GDM1 (cell line): ENCODE measurements at regions not wholly inside any gene's neighbourhood (a gene's known extent, or its start where the extent isn't known, plus 50 kb on each side); places are given as distances from the start of the nearest gene placed in this dataset.
A peak's percentile ranks its signal among the peaks of the same experiment; 100 is the strongest.

Experiments used
- DNase-seq: peaks from one replicate; lab custom pipeline; 2025; lab: John Stamatoyannopoulos, UW

DNA sequence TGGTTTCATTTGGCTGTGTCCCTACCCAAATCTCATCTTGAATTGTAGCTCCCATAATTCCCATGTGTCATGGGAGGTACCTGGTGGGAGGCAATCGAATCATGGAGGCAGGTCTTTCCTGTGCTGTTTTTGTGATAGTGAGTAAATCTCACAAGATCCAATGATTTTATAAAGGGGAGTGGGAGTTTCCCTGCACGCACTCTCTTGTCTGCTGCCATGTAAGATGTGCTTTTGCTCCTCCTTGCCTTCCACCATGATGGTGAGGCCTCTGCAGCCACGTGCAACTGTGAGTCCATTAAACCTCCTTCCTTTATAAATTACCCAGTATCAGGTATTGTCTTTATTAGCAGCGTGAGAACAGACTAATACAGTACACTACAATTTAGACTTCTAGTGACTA, 67.5 kb upstream of the LINC01488 start:
- DNase-seq = no peak

DNA sequence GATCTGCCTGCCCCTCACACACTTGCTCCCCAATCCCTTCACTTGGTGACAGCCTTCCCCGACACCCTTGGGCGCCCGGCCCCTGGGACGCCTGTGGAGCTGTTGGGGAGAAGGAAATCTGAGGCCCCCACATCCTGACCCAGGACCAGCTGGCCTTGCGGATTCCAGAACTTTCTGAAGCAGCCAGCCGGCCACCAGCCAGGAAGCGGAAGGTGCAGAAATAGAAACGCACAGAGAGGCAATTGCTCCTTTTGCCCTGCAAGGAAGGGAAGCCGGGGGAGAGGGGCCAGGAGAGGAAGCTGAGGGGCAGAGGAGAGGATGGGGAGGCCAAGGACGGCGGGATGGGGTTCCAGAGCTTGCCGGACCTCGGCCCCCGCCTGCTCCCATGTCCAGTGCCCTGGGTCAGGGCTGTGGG, 66.7 kb upstream of the LINC01488 start:
- no peak for DNase-seq

DNA sequence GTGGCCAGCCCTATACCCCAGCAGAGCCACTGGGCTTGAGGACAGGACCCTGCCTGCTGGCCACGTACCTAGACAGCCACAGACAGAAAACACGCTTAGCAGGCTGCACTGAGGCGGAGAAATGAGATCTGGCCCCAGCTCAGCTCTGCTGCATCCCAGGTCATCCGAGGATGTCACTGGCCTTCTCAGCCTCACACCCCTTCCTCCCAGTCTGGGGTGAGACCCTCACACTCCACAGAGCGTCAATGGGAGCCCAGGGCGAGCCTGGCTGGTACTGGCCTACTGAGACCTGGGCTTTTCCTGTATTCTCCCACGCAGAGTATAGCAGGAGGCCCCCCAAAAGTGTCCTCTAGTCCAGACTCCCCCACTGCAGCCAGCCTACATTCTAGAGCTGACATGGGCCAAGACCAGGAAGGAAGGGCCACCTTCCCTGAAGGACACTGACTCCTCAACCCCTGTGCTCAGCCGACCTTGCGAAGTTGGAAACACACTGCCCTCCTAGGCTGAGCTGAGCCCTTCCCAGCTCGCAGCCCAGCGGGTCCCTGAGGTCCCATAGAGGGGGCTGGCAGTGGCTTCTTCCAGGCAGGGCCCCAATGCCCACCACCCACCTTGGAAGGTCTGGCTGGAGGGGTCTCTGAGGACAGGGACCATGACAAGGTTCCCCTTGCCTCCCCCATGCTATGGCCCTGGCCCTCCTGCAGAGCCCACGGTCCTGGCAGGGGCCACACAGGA, 65.9 kb upstream of the LINC01488 start:
- no peak for DNase-seq

DNA sequence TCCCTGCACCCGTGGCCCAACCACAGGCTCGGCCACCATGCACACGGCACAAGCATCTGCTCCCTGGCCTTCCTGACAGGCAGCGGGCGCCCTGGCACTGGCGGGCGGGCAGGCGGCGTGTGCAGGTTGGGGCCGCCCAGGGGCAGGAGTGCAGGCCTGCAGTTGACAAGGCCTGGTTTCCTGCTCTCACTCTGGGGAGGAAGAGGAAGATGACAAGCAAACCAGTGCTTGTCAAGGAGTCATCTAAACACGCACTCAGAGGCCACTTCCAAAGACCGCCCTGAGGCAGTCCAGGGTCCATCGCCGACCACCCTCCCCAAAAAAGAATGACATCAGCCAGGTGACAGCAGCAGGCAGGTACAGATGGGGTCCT, 65.3 kb upstream of the LINC01488 start:
- DNase-seq = peak; percentile 81

- no peak for DNase-seq
Measured at GRCh38 chr11:69416762-69417698, 64.4 kb upstream of the LINC01488 start.

GRCh38 chr11:69417699-69418085, 63.8 kb upstream of the LINC01488 start:
- no peak for DNase-seq

GRCh38 chr11:69418576-69419296, 62.7 kb upstream of the LINC01488 start:
- DNase-seq = no peak

GRCh38 chr11:69419662-69420395, 61.6 kb upstream of the LINC01488 start:
- no peak for DNase-seq

GRCh38 chr11:69422645-69423044, 58.8 kb upstream of the LINC01488 start:
- no peak for DNase-seq

DNA sequence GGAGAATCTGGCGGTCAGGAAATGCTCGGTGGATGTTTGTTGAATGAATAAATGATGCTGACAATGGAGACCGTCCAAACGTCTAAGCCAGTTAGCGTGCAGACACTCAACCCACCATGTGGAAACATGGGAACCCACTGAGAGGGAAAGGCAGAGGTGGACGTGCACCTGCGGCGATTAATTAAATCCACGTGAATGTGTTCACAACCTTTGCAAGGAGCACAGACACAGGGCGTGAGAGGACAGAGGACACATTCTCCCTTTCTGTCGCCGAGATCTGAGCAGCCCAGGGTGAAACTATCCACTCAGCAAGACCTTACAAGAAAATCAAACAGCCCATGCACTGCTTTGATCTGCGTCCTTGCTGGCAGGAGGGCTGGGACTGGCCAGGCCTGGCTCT, 58.3 kb upstream of the LINC01488 start:
- DNase-seq = no peak

DNA sequence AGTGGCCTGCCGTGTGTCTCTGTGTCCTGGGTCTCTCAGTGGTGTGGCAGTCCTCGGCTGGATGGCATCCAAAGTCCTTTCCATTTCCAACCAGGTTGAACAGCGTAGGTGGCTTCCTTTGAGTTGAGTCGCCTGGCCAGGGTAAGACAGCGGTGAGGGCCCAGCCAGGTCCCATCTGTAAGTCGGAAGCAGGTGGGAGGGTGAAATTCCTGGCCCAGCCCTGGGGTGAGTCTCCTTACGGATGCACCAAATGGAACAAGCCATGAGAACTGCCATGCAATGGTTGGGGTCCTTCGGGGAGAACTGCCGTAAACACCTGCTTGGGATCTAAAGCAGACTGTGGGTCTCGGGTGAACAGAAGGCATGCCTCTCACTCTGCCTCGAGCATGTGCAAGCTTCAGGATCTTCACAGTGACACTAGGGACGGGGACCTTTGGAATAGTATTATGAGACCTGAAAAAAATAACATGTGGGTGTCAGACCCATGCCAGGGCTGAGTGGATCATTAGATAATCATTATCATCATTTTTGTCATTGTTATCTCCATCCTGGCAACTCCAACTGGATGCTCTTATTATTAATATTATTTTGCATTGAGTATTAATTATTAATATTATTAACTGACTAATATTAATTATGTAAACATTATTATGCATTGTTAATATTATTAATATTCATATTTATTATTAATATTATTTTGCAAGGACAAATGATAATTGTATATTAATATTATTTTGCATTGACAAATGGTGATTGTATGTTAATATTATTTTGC, 57.7 kb upstream of the LINC01488 start:
- no peak for DNase-seq

GRCh38 chr11:69424748-69425147, 56.7 kb upstream of the LINC01488 start:
- DNase-seq = no peak

- no peak for DNase-seq
Measured at GRCh38 chr11:69425444-69425843, 56.0 kb upstream of the LINC01488 start.

DNA sequence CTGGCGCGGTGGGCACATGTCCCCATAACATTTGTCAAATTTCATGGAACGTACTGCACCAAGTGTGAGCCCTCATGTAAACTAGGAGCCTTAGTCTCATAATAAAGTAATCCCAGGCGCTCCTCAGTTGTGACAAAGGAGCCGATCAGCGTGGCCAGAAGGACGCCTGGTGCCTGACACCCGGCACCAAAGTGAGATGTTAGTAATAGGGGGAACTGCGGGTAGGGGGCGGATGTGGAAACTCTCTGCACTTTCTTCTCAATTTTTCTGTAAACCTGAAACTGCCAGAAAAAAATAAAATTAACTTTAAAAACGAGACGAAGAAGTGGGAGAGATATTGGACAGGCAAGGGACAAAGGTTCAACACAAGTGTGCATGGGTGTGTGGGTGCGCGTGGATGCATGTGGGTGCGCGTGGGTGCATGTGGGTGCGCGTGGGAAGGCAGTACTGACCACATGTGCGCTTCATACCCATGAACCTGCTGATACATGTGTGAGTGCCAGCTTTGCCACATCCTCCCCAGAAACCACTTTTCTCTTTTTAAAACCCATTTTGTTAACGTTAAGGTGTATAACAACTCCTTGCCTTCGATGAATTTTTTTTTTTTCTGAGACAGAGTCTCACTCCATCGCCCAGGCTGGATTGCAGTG, 55.4 kb upstream of the LINC01488 start:
- DNase-seq = no peak

DNA sequence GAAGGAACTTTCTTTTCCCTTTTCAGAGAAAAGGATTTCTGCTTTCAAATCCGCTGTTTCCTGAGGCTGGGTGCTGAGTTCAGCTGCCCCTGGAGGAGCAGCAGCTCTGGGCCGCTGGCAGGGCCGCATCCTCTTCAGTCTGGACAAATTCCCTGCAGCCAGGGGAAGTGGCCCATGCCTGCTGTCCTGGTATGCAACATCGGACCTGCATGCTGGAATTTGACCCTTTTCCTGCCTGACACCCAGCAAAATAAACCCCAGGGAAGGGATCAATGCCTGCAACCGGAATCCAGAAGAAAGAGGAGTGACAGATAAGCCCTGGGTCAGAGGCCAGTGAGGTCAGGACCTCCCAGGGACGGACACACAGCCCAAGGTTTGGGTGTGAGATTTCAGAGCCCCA, 54.1 kb upstream of the LINC01488 start:
- DNase-seq = no peak

DNA sequence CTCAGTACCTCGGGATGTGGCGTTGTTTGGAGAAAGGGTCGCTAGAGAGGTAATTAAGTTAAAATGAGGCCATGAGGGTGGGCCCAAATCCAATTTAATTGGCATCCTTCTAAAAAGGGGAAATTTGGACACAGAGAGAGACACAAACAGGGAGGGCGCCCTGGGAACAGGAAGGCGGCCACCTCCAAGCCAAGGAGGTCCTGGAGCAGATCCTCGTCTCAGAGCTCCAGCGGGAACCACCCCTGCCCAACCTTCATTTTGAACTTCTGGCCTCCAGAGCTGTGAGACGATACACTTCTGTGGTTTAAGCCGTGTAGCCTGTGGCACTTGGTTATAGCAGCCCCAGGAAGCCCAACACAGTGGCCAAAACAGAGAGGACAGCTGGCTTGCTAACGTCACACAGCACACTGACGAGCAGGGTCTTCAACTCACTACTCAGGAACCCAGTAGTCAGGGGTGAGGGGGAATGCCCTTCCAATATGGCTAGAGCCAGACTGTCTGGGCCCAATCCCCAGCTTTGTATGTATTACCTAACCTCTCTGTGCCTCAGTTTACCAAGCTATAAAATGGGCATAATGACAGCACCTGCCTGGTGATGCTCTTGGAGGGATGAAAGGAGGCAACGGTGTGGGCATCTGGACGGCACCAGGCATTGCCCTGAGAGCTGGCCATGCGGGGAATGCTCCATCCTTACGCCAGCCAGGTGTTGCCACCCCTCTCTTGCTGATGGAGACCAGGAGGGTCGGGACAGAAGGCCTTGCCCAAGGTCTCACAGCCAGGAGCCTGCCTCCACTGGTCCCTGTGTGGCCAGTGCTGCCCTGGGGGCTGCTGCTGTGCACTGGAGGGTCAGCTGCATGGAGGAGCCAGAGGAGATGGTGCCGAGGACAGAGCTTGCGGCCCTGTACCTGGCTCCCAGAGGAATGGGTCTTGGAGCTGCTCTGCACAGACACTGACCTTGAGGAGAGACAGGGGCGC, 53.3 kb upstream of the LINC01488 start:
- no peak for DNase-seq

DNA sequence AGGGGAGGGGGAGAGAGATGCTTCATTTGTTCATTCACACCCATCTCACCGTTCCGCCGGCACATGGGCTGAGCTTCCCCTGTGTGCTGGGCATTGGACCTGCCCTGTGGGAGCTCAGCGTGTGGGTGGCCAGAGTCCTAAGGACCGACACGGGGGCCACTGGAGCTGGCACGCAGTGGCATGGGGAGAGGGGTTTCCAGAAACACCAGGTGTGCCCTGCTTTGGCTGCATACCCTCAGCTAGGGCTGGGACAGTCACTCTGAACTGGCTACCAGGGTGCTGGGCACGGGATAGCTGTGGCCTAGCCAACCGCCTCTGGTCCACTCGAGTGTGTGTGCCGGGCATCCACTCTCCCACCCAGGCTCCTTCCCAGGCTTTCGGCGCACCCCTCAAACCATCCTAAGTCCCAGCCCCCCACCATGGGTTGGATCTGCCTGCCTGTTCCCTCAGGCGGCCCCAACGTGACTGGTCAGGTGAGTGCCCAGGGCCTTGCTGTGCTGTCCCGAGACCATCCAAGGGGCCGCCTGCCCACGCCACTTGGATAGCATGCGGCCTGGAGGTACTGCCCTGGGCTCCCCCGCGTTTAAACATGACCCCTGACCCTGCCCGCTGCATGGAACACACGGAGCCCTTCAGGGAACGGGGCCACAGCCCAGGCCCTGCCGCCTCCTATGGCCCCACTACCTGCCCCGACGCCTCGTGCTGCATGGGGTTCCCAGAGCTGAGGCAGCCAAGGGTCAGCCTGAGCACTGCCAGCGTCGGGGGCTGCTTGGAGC, 51.6 kb upstream of the LINC01488 start:
- DNase-seq = no peak

- no peak for DNase-seq
Measured at GRCh38 chr11:69430566-69430965, 50.9 kb upstream of the LINC01488 start.

GRCh38 chr11:69431136-69431535, 50.3 kb upstream of the LINC01488 start:
- no peak for DNase-seq
